CD4-positive, alpha-beta T cell treated with Interleukin-15 for 4 hours (primary cell): ENCODE measurements at regions not wholly inside any gene's neighbourhood (a gene's known extent, or its start where the extent isn't known, plus 50 kb on each side); places are given as distances from the start of the nearest gene placed in this dataset.
"Not testable (repeated sequence)": the region's sequence is repeated elsewhere in the genome, so short reads cannot be mapped to it uniquely, and the experiment has no call there.

Experiments used
- DNase-seq: peaks from one replicate; pipeline ENCODE4 v3.0.0-alpha.2; 2020; ENCODE audit warnings: low spot score

DNA sequence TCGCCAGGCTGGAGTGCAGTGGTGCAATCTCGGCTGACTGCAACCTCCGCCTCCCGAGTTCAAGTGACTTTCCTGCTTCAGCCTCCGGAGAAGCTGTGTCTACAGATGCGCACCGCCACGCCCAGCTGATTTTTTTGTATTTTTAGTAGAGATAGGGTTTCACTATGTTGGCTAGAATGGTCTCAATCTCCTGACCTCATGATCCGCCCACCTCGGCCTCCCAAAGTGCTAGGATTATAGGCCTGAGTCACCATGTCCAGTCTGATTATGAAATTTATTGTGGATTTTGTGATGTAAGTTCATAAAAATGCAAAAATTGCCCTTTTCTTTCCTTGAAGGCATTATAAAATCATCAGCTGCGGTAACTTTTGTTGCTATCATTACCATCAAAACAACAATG lies 1688.3 kb upstream of the ADGRL3 start:
- DNase-seq, result not testable (repeated sequence)

DNA sequence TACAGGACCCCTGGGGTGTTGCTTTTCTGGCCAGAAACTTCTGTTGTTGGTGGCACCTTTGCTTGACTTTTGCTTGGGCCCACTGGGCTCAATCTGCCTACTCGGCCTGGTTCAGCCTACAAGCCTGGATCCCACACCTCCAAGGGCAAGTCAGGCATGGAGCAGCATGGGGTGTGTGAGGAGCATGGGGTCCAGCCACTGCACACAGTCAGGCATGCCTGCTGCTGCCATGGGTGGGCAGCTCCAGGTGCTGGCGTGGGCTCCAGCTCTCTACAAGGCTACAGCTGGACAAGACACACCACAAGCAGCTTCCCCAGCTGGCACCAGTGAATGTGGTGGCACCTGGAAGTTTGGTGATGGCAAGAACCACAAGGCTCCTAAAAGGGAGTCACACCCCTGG lies 1683.1 kb upstream of the ADGRL3 start:
- DNase-seq, result no peak

DNA sequence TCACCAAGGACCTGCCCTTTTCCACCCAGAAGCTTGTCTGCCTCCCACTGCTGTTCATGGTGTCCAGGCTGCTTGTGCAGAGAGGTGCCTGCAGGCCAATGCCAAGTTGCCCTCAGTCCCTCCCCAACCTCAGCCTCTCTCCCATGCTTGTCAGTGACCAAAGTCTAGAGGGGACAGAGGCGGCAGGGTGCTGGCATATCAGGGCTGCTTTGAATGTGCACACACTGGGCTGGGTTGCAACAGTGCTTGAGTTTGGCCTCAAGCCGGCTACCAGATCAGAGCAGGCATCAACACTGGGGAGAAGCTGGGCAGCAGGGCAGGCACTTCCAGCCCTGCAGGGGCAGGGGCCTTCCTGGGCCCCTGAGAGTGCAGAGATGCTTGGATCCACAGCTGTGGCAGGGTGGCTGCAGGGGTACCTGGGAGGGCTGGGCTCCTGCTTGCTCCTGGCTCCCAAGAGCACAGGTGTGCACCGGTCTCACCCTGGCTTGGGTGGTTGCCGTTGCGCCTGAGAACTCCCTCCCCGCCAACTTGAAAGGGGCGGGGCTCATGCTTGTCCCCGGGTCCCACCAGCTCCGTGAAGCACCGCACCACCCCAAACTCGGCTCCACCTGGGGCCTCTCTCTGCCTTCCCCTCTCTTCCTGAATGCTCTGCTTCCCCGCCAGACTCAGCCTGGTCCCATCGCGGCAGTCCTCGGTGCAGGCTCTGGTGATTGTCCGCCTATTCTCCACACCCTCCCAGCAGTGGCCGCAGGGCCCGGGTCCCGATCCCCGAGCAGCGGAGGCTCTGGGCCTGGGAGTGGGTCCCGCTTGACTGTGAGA lies 1681.9 kb upstream of the ADGRL3 start:
- DNase-seq, result no peak

- DNase-seq, result no peak
Measured at GRCh38 chr4:59525885-59526284, 1674.2 kb upstream of the ADGRL3 start.

- no peak for DNase-seq
Measured at GRCh38 chr4:59535541-59535940, 1664.6 kb upstream of the ADGRL3 start.

- no peak for DNase-seq
Measured at GRCh38 chr4:59536428-59536827, 1663.7 kb upstream of the ADGRL3 start.

- no peak for DNase-seq
Measured at GRCh38 chr4:59537246-59537886, 1662.8 kb upstream of the ADGRL3 start.

- DNase-seq, result no peak
Measured at GRCh38 chr4:59539401-59539800, 1660.7 kb upstream of the ADGRL3 start.

GRCh38 chr4:59540311-59540710 lies 1659.8 kb upstream of the ADGRL3 start:
- no peak for DNase-seq

- DNase-seq, result no peak
Measured at GRCh38 chr4:59553063-59553720, 1646.9 kb upstream of the ADGRL3 start.

- no peak for DNase-seq
Measured at GRCh38 chr4:59553721-59554091, 1646.4 kb upstream of the ADGRL3 start.

DNA sequence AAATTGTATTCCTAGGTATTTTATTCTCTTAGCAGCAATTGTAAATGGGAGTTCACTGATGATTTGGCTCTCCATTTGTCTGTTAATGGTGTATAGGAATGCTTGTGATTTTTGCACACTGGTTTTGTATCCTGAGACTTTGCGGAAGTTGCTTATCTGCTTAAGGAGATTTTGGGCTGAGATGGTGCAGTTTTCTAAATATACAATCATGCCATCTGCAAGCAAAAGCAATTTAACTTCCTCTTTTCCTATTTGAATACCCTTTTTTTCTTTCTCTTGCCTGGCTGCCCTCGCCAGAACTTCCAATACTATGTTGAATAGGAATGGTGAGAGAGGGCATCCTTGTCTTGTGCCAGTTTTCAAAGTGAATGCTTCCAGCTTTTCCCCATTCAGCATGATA lies 1643.9 kb upstream of the ADGRL3 start:
- not testable (repeated sequence) for DNase-seq

GRCh38 chr4:59560141-59560648 lies 1639.9 kb upstream of the ADGRL3 start:
- not testable (repeated sequence) for DNase-seq

DNA sequence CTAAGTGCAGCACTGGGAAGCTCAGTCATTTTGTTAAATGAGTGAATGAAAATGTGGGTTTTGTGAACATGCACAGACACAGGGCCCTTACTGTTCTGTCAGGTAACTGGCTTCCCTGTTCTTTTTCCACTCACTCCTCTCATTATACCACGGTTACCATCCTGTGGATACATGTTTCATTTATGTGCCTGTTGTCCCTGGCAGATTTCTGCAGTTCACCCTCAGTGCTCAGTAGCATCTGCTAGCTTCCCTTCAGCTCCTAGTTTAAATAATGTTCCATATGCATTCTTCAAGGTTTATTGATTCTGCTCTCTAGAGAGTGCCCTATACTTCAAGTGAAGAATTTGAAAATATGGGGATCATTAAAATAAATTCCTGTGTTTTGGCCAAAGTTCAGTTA lies 1634.3 kb upstream of the ADGRL3 start:
- DNase-seq, result no peak

- no peak for DNase-seq
Measured at GRCh38 chr4:59570860-59571476, 1629.2 kb upstream of the ADGRL3 start.

GRCh38 chr4:59571805-59572430 lies 1628.2 kb upstream of the ADGRL3 start:
- DNase-seq, result no peak

- DNase-seq, result no peak
Measured at GRCh38 chr4:59583845-59584568, 1616.1 kb upstream of the ADGRL3 start.

GRCh38 chr4:59597536-59598329 lies 1602.4 kb upstream of the ADGRL3 start:
- DNase-seq, result no peak

DNA sequence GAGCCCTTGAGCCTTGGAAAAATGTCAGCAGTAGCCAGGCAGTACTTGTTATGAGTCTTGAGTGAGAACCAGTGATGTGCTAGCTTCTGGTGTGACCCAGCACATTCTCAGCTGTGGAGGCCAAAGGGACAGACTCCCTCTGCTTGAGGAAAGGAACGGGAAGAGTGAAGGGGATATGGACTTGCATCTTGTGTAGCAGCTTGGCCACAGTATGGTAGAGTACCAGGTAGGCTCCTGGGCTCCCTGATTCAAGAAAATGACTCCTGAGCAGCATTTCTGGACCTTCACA lies 1601.9 kb upstream of the ADGRL3 start:
- DNase-seq, result no peak

- DNase-seq, result no peak
Measured at GRCh38 chr4:59608466-59608865, 1591.7 kb upstream of the ADGRL3 start.

- DNase-seq, result no peak
Measured at GRCh38 chr4:59612235-59612634, 1587.9 kb upstream of the ADGRL3 start.
